Right atrium auricular region (tissue), 2 donors: ENCODE measurements at regions not wholly inside any gene's neighbourhood (a gene's known extent, or its start where the extent isn't known, plus 50 kb on each side); places are given as distances from the start of the nearest gene placed in this dataset.

Experiments
- DNase-seq: peaks from one replicate; pipeline ENCODE4 v3.0.0-alpha.2; 2019; ENCODE audit warnings: low spot score
- H3K27ac ChIP-seq, 2 donors: fragments of 200-600 bp; sonication (generic); 1 replicate in 1 of 2; 2 replicates in 1 of 2; pipeline ENCODE4 v1.5.1; 2016 to 2019
- H3K27me3 ChIP-seq, 2 donors: fragments of 200-600 bp; sonication (generic); one replicate each; pipeline versions ENCODE4 v1.5.1 to v1.6.0; 2017 to 2019
- H3K36me3 ChIP-seq: fragments of 200-600 bp; sonication (generic); one replicate; pipeline ENCODE4 v1.5.1; 2016
- H3K4me1 ChIP-seq, 2 donors: fragments of 200-600 bp; sonication (generic); one replicate each; pipeline versions ENCODE4 v1.5.1 to v1.6.0; 2017 to 2019
- H3K4me3 ChIP-seq, 2 donors: fragments of 200-600 bp; sonication (generic); 1 replicate in 1 of 2; 2 replicates in 1 of 2; pipeline ENCODE4 v1.5.1; 2017 to 2019; ENCODE audit warnings: mild to moderate bottlenecking in 1 of 2, moderate library complexity in 1 of 2
- H3K9me3 ChIP-seq, 2 donors: fragments of 200-600 bp; sonication (generic); one replicate each; pipeline ENCODE4 v1.5.1; 2019
- microRNA-seq, 2 donors: library from miRNA; unstranded; fragments of <30 nt; microRNA quantifications; one replicate each; pipeline ENCODE4, GENCODE V29; 2016 to 2017; ENCODE audit warnings: borderline number of aligned reads in 2 of 2, borderline replicate concordance in 1 of 2
- TF ChIP-seq, protein P1 (sequence below), 2 donors: fragments of 200-600 bp; sonication (generic); IDR thresholded peaks; one replicate each; pipeline ENCODE4 v1.5.1; 2019; ENCODE audit warnings: antibody characterized with exemption in 2 of 2

- TF ChIP-seq, protein P1, sequence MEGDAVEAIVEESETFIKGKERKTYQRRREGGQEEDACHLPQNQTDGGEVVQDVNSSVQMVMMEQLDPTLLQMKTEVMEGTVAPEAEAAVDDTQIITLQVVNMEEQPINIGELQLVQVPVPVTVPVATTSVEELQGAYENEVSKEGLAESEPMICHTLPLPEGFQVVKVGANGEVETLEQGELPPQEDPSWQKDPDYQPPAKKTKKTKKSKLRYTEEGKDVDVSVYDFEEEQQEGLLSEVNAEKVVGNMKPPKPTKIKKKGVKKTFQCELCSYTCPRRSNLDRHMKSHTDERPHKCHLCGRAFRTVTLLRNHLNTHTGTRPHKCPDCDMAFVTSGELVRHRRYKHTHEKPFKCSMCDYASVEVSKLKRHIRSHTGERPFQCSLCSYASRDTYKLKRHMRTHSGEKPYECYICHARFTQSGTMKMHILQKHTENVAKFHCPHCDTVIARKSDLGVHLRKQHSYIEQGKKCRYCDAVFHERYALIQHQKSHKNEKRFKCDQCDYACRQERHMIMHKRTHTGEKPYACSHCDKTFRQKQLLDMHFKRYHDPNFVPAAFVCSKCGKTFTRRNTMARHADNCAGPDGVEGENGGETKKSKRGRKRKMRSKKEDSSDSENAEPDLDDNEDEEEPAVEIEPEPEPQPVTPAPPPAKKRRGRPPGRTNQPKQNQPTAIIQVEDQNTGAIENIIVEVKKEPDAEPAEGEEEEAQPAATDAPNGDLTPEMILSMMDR (IDR thresholded peaks at IDR 0.05) = no peak
- Histone ChIP-seq H3K36me3 (no peaks in the 10 kb centered on the region), H3K4me1 (no peaks in the 10 kb centered on the region), H3K27ac (no peak overlapping the region), H3K27me3 (no peaks in the 10 kb centered on the region), H3K9me3 (no peaks in the 10 kb centered on the region), H3K4me3 (no peak overlapping the region)
- DNase-seq = no peak
Measured at GRCh38 chr5:143453720-143454119, 50.2 kb upstream of the NR3C1 start.

Small RNA genes lying in the stretch of these regions (microRNA-seq; reads per million reads assigned to microRNA genes)
- gene MIR5197 = 0 reads per million in 2 donors
